Ovary (tissue), 7 donors: ENCODE measurements at regions not wholly inside any gene's neighbourhood (a gene's known extent, or its start where the extent isn't known, plus 50 kb on each side); places are given as distances from the start of the nearest gene placed in this dataset.

Source experiments
- DNase-seq, 5 donors: peaks; one replicate each; pipeline ENCODE4 v3.0.0-alpha.2; 2019 to 2020
- H3K27ac ChIP-seq, 2 donors: fragments of 200-600 bp; one replicate each; pipeline versions ENCODE4 v1.5.1 to v1.8.0; 2019 to 2022
- H3K27me3 ChIP-seq: fragments of 200-600 bp; one replicate; pipeline ENCODE4 v1.8.0; 2022
- H3K36me3 ChIP-seq: fragments of 200-600 bp; sonication (generic); one replicate; pipeline ENCODE4 v1.5.1; 2019
- H3K4me1 ChIP-seq: one replicate; pipeline ENCODE4 v1.8.1; 2013; ENCODE audit warnings: mild to moderate bottlenecking, moderate library complexity; ENCODE audit not compliant: insufficient read depth
- H3K4me3 ChIP-seq: fragments of 200-600 bp; sonication (generic); one replicate; pipeline ENCODE4 v1.5.1; 2017
- H3K9me3 ChIP-seq, 2 donors: fragments of 200-600 bp in 1 of 2; sonication (generic) in 1 of 2; one replicate each; pipeline versions ENCODE4 v1.5.1 to v1.8.1; 2013 to 2019; ENCODE audit warnings: mild to moderate bottlenecking in 1 of 2, moderate library complexity in 1 of 2
- CTCF ChIP-seq, 3 donors: fragments of 450-650 bp in 2 of 3; fragments of 200-600 bp in 1 of 3; IDR thresholded peaks; one replicate each; pipeline versions ENCODE4 v1.5.1 to v1.8.0; 2016 to 2022; ENCODE audit warnings: antibody characterized with exemption in 3 of 3, mild to moderate bottlenecking in 1 of 3
- EP300 ChIP-seq: sonication (generic); formaldehyde crosslinking; IDR thresholded peaks from one replicate; pipeline ENCODE4 v1.6.1; 2017; ENCODE audit warnings: antibody characterized with exemption
- POLR2A ChIP-seq: fragments of 450-650 bp; IDR thresholded peaks from one replicate; pipeline ENCODE4 v1.6.1; 2017; ENCODE audit warnings: antibody characterized with exemption, mild to moderate bottlenecking, moderate library complexity
- WGBS, 3 donors: extraction: QIAGEN DNeasy Blood & Tissue Kit in 1 of 3; methylation state at CpG; one replicate each; pipeline versions ENCODE4 v1.1.5 to v1.1.7; 2013 to 2017; 5-methylcytosine and 5-hydroxymethylcytosine counted together
- intact Hi-C, 4 donors: fragments of 100-400 bp; cut with DNase I; formaldehyde crosslinking; loops; one replicate each; pipeline versions ENCODE4 v1.11.0 to v1.15.1; 2022 to 2023
- donor health status: DM: no; HTN: no; CAD: no; lungs with moderate emphysema.
- donor health status: DM: no; HTN: no; CAD: no.
- donor health status: Bipolar disorder and iron deficiency.
- donor health status: DM: no; HTN: no; CAD: no.
- donor health status: DM: yes; HTN: yes; CAD: no.

GRCh38 chr6:111936718-111937117 lies 63.5 kb upstream of the FYN start:
- H3K27ac ChIP-seq, result no peak overlapping the region
- H3K27me3 ChIP-seq, result no peaks in the 10 kb centered on the region
- no peaks in the 10 kb centered on the region for H3K9me3 ChIP-seq
- H3K36me3 ChIP-seq, result no peaks in the 10 kb centered on the region
- no peak overlapping the region for H3K4me3 ChIP-seq
- no peak for DNase-seq
- TF ChIP-seq POLR2A (no peak), EP300 (no peak), CTCF (IDR thresholded peaks at IDR 0.05) (no peak)
- intact Hi-C loops, result no loop called here
- H3K4me1 ChIP-seq, result no peaks in the 10 kb centered on the region

- H3K9me3 ChIP-seq, result no peaks in the 10 kb centered on the region
- H3K27ac ChIP-seq, result no peak overlapping the region
- no peaks in the 10 kb centered on the region for H3K27me3 ChIP-seq
- no peaks in the 10 kb centered on the region for H3K36me3 ChIP-seq
- no peaks in the 10 kb centered on the region for H3K4me1 ChIP-seq
- TF ChIP-seq POLR2A (no peak), CTCF (IDR thresholded peaks at IDR 0.05) (no peak), EP300 (no peak)
- intact Hi-C loops, result no loop called here
- no peak overlapping the region for H3K4me3 ChIP-seq
- 78 to 81% (median 80%) methylated on average over 4 of the region's 4 CpGs for WGBS, 3 donors
- no peak for DNase-seq
These were observed 65.5 kb upstream of the FYN start for GRCh38 chr6:111938710-111939109.

- no peaks in the 10 kb centered on the region for H3K36me3 ChIP-seq
- H3K4me3 ChIP-seq, result no peak overlapping the region
- H3K9me3 ChIP-seq, result no peaks in the 10 kb centered on the region
- WGBS, 3 donors, result 52 to 65% (median 62%) methylated on average over 2 of the region's 2 CpGs
- intact Hi-C loops, result no loop called here
- no peaks in the 10 kb centered on the region for H3K27me3 ChIP-seq
- no peak overlapping the region for H3K27ac ChIP-seq
- TF ChIP-seq POLR2A, result no peak
- no peak for TF ChIP-seq EP300
- no peak for TF ChIP-seq CTCF (IDR thresholded peaks at IDR 0.05)
- no peak for DNase-seq
- H3K4me1 ChIP-seq, result no peaks in the 10 kb centered on the region
These were observed 66.7 kb upstream of the FYN start for GRCh38 chr6:111939902-111940301.

GRCh38 chr6:111940801-111941200 lies 67.5 kb upstream of the FYN start:
- intact Hi-C loops, result no loop called here
- Histone ChIP-seq H3K27ac (no peak overlapping the region), H3K36me3 (no peaks in the 10 kb centered on the region), H3K27me3 (no peaks in the 10 kb centered on the region), H3K4me3 (no peak overlapping the region), H3K9me3 (no peaks in the 10 kb centered on the region), H3K4me1 (no peaks in the 10 kb centered on the region)
- no peak for DNase-seq
- no peak for TF ChIP-seq EP300
- no peak for TF ChIP-seq CTCF (IDR thresholded peaks at IDR 0.05)
- no peak for TF ChIP-seq POLR2A
